Tibial artery (tissue), 4 donors: ENCODE measurements at regions not wholly inside any gene's neighbourhood (a gene's known extent, or its start where the extent isn't known, plus 50 kb on each side); places are given as distances from the start of the nearest gene placed in this dataset.
A peak's percentile ranks its signal among the peaks of the same experiment; 100 is the strongest.
"Not testable (repeated sequence)": the region's sequence is repeated elsewhere in the genome, so short reads cannot be mapped to it uniquely, and the experiment has no call there.

Experiments
- DNase-seq, 2 donors: peaks; one replicate each; pipeline ENCODE4 v3.0.0-alpha.2; 2019
- H3K27ac ChIP-seq, 2 donors: fragments of 200-600 bp; sonication (generic) in 1 of 2; 1 replicate in 1 of 2; 2 replicates in 1 of 2; pipeline ENCODE4 v1.5.1; 2018 to 2019; ENCODE audit warnings: mild to moderate bottlenecking in 1 of 2
- H3K27me3 ChIP-seq, 2 donors: fragments of 200-600 bp; sonication (generic) in 1 of 2; one replicate each; pipeline versions ENCODE4 v1.5.1 to v1.6.0; 2016 to 2019
- H3K36me3 ChIP-seq, 3 donors: fragments of 200-600 bp; sonication (generic) in 2 of 3; one replicate each; pipeline ENCODE4 v1.5.1; 2016 to 2019; ENCODE audit warnings: mild to moderate bottlenecking in 2 of 3
- H3K4me1 ChIP-seq, 4 donors: fragments of 200-600 bp; sonication (generic) in 2 of 4; 1 replicate in 3 of 4; 2 replicates in 1 of 4; pipeline ENCODE4 v1.5.1; 2016 to 2019
- H3K4me3 ChIP-seq, 2 donors: fragments of 200-600 bp; sonication (generic) in 1 of 2; 1 replicate in 1 of 2; 2 replicates in 1 of 2; pipeline ENCODE4 v1.5.1; 2018 to 2019; ENCODE audit warnings: mild to moderate bottlenecking in 2 of 2
- H3K9me3 ChIP-seq, 3 donors: fragments of 200-600 bp; sonication (generic) in 1 of 3; one replicate each; pipeline ENCODE4 v1.5.1; 2016 to 2019
- CTCF ChIP-seq, 2 experiments: fragments of 200-600 bp in 1 of 2; fragments of 450-650 bp in 1 of 2; IDR thresholded peaks; one replicate each; pipeline ENCODE4 v1.5.1; 2017 to 2019; ENCODE audit warnings: antibody characterized with exemption in 2 of 2, mild to moderate bottlenecking in 1 of 2, moderate library complexity in 1 of 2
- intact Hi-C: fragments of 100-400 bp; cut with DNase I; formaldehyde crosslinking; loops from one replicate; pipeline ENCODE4 v1.15.0; 2023; ENCODE audit warnings: low total_unique reads

- no peak for TF ChIP-seq CTCF (IDR thresholded peaks at IDR 0.05)
- no peak for DNase-seq
- Histone ChIP-seq H3K4me3 (no peak overlapping the region), H3K9me3 (no peaks in the 10 kb centered on the region), H3K4me1 (peaks cover 0 to 7% (median 0%) of the 10 kb centered on the region in 4 donors), H3K27me3 (no peaks in the 10 kb centered on the region), H3K36me3 (no peaks in the 10 kb centered on the region), H3K27ac (no peak overlapping the region)
- intact Hi-C loops, result no loop called here
These were observed 277.4 kb upstream of the XYLT1 start for GRCh38 chr16:17748044-17748719.

DNA sequence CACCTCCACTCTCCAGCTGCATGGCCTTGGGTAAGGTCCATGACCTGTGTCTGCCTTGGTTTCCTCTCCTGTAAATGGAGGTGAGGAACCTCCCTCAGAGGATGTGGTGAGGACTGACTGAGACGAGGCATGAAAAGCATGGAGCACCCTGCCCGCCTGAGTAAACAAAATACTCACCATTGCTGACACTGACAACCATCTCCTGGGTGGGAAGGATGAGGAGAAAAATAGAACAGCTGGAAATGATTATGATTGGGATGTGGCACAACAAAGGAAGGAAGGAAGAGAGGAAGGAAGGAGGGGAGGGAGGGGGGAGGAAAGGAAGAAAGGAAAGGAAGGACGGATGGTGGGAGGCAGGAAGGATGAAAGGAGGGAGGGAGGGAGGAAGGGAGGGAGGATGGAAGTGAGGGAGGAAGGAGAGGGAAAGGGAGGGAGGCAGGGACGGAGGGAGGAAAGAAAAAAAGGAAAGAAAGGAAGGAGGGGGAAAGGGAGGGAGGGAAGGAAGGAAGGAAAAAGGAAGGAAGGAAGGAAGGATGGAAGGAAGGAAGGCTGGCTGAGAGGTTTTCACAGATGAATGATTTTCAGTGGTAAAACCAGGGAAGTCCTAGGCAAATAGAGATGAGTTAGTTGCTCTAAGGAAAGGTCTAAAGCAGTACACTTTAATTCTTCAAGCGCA is 276.5 kb upstream of the XYLT1 start:
- H3K4me3 ChIP-seq, result no peak overlapping the region
- DNase-seq, result no peak
- no peaks in the 10 kb centered on the region for H3K27me3 ChIP-seq
- peaks cover 0 to 7% (median 0%) of the 10 kb centered on the region in 4 donors for H3K4me1 ChIP-seq
- H3K9me3 ChIP-seq, result no peaks in the 10 kb centered on the region
- H3K27ac ChIP-seq, result no peak overlapping the region
- intact Hi-C loops, result no loop called here
- no peaks in the 10 kb centered on the region for H3K36me3 ChIP-seq
- no peak for TF ChIP-seq CTCF (IDR thresholded peaks at IDR 0.05)

DNA sequence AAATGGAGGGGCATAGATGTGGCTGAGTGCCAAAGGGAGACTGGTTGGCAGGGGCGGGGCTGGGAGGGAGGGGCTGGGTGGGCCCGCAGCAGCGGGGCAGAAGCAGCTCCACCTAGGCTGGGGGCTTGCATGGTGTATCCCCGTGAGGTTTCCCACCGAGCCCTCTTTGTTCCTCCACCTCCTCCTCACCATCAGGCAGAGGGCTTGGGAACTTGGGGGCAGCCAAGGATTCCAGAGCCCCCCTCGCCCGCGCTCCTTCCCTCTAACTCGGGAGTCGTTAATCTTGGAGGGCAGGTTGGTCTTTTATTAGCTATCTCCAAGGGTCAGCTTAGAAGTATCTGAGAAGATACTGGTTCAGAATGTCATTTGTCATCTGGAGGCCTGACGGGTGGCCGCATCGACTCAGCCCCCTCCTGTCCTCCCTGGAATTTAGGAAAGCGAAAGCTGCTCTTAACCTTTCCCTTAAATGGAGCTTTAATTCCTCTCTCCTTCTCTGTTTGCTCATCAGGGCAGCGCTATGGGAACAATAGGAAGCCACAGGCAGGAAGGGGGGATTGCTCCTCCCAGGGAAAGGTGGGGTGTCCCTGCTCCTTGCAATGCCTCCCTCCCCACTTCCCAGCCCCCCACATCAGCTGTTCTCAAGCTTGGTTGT is 274.3 kb upstream of the XYLT1 start:
- intact Hi-C loops, result no loop called here
- Histone ChIP-seq H3K9me3 (no peaks in the 10 kb centered on the region), H3K4me1 (peaks cover 0 to 7% (median 0%) of the 10 kb centered on the region in 4 donors), H3K36me3 (no peaks in the 10 kb centered on the region), H3K4me3 (peak overlapping the region; percentile 43 to 46), H3K27ac (peak overlapping the region in 1 of 2 donors; percentile 30), H3K27me3 (no peaks in the 10 kb centered on the region)
- no peak for DNase-seq
- no peak for TF ChIP-seq CTCF (IDR thresholded peaks at IDR 0.05)

DNA sequence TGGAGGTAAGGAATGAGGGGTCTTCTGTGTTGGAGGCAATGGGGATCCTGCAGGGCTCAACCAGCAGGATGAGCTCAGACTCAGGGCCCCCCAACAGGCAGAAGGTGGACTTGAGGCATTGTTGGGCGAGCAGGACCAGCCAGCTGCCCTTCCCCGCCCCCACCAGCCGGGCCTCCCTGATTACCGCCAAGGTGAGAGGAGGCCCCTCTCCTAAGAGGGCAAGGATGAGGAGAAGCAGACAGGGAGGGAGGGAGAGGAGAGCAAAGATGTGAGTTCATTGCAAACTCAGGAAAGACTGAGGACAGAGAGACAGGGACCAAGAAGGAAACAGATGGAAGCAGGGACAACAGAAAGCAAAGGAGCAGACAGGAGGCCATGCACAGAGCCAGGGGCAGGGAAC is 272.8 kb upstream of the XYLT1 start:
- DNase-seq, result no peak
- H3K4me3 ChIP-seq, result no peak overlapping the region
- no peak overlapping the region for H3K27ac ChIP-seq
- no peaks in the 10 kb centered on the region for H3K36me3 ChIP-seq
- peaks cover 0 to 7% (median 0%) of the 10 kb centered on the region in 4 donors for H3K4me1 ChIP-seq
- no peaks in the 10 kb centered on the region for H3K9me3 ChIP-seq
- no peak for TF ChIP-seq CTCF (IDR thresholded peaks at IDR 0.05)
- H3K27me3 ChIP-seq, result no peaks in the 10 kb centered on the region
- intact Hi-C loops, result no loop called here

GRCh38 chr16:17743158-17743557 is 272.4 kb upstream of the XYLT1 start:
- intact Hi-C loops, result no loop called here
- Histone ChIP-seq H3K36me3 (no peaks in the 10 kb centered on the region), H3K9me3 (no peaks in the 10 kb centered on the region), H3K27ac (no peak overlapping the region), H3K4me1 (peaks cover 0 to 7% (median 0%) of the 10 kb centered on the region in 4 donors), H3K27me3 (no peaks in the 10 kb centered on the region), H3K4me3 (no peak overlapping the region)
- DNase-seq, result no peak
- TF ChIP-seq CTCF (IDR thresholded peaks at IDR 0.05), result no peak

DNA sequence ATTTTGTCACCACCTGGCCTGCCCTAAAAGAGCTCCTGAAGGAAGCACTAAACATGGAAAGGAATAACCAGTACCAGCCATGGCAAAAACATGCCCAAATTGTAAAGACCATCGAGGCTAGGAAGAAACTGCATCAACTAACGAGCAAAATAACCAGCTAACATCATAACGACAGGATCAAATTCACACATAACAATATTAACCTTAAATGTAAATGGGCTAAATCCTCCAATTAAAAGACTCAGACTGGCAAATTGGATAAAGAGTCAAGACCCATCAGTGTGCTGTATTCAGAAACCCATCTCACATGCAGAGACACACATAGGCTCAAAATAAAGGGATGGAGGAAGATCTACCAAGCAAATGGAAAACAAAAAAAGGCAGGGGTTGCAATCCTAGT is 264.3 kb upstream of the XYLT1 start:
- DNase-seq, H3K27me3 ChIP-seq, intact Hi-C loops, H3K4me3 ChIP-seq, H3K4me1 ChIP-seq, H3K9me3 ChIP-seq, H3K36me3 ChIP-seq, H3K27ac ChIP-seq: not testable (repeated sequence)
